ENCODE measurements at regions not wholly inside any gene's neighbourhood (a gene's known extent, or its start where the extent isn't known, plus 50 kb on each side); places are given as distances from the start of the nearest gene placed in this dataset.

DNA sequence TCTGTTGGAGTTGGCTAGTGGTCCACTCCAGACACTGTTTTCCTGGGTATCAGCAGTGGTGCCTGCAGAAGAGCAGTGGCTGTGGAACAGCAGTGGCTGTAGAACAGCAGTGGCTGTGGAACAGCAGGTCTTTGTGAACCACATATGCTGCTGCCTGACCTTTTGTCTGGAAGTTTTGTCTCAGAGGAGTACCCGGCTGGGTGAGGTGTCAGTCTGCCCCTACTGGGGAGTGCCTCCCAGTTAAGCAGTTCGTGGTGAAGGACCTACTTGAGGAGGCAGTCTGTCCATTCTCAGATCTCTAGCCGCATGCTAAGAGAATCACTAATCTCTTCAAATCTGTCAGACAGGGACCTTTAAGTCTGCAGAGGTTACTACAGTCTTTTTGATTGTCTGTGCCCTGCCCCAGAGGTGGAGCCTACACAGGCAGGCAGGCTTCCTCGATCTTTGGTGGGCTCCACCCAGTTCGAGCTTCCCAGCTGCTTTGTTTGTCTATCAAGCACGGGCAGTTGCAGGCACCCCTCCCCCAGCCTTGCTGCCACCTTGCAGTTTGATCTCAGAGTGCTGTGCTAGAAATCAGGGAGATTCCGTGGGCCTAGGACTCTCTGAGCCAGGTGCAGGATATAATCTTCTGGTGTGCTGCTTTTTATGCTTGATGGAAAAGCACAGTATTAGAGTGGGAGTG lies 89.1 kb upstream of the TRIM48 start:
- peaks cover 0 to 59% (median 6%) of the 10 kb centered on the region in 4 donors for H3K9me3 ChIP-seq
- no peaks in the 10 kb centered on the region for H3K4me1 ChIP-seq
- no peak for DNase-seq (ENCODE audit: low spot score in 2 of 2)
- H3K36me3 ChIP-seq, result no peaks in the 10 kb centered on the region
- no peak overlapping the region for H3K27ac ChIP-seq
- TF ChIP-seq POLR2A (IDR thresholded peaks at IDR 0.05) (no peak), EP300 (IDR thresholded peaks at IDR 0.05) (no peak)
- WGBS, 2 donors, result 65 to 68% methylated on average over 5 to 6 of the region's 7 CpGs
- no peaks in the 10 kb centered on the region for H3K27me3 ChIP-seq
- no peak overlapping the region for H3K4me3 ChIP-seq

Data from tibial nerve (tissue), 4 donors.